Left ventricle myocardium superior (tissue), 1 donor: ENCODE measurements at regions not wholly inside any gene's neighbourhood (a gene's known extent, or its start where the extent isn't known, plus 50 kb on each side); places are given as distances from the start of the nearest gene placed in this dataset.

Experiments
- ATAC-seq: fragments of 200-7000 bp; cut with Tn5 transposase; one replicate; pipeline ENCODE4 v1.9.1; 2020; ENCODE audit warnings: mild to moderate bottlenecking, moderate library complexity
- DNase-seq: peaks from one replicate; pipeline ENCODE4 v3.0.0-alpha.2; 2020
- intact Hi-C: fragments of 100-400 bp; cut with micrococcal nuclease; formaldehyde crosslinking; loops from one replicate; pipeline ENCODE4 v1.11.0; 2022
- donor health status: DM: no; HTN: yes; CAD: no; lungs with severe emphysema.

DNA sequence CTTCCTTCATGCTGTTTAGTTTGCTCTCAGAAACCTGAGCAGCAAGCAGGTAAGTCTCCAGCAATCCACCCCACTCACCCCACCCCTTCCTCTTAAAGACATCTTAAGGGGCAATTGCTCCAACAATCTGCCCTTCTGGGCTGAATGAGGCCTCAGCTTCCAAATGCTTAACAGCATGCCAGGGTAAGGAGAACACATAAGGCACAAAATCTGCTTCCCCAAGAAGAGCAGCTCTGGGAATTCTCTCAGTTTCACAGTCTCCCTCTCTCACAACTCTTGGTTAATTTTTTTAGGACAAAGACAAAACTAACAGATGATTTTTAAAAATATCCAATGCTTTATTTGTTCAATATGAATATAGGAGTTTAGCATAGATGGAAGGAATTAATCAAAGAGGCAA lies 288.9 kb upstream of the CCDC196 start:
- DNase-seq (no peak), ATAC-seq (no peak)
- intact Hi-C loops = no loop called here

DNA sequence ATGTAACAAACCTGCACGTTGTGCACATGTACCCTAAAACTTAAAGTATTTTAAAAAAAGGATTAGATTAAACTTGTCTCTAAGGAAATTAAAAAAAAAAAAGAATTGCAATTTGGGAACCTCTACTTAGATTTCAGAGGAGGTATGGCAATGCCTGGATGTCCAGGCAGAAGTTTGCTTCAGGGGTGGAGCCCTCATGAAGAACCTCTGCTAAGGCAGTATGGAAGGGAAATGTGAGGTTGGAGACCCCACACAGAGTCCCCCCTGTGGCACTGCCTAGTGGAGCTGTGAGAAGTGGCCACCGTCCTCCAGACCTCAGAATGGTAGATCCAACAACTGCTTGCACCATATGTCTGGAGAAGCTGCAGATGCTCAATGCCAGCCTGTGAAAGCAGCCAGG lies 279.6 kb upstream of the CCDC196 start:
- DNase-seq = no peak
- intact Hi-C loops = no loop called here
- no peak for ATAC-seq

DNA sequence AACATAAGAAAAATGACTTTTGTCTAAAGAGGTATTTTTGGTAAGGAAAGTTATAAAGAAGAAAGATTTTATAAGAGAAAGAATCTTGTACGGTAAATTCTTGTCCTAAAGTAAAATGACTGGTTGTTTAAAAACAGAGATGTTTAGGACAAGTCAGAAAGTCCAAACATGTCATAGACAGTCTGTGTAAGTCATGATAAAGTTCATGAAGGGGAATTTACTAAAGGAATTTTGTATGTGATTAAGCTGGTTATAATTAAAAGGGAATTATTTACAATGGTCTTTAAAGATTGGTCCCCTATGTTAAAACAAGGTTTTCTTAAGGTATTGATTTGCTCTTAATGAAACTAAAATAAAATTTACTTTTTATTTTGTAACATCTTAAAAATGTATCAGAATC lies 269.4 kb upstream of the CCDC196 start:
- DNase-seq = no peak
- intact Hi-C loops = no loop called here
- no peak for ATAC-seq

DNA sequence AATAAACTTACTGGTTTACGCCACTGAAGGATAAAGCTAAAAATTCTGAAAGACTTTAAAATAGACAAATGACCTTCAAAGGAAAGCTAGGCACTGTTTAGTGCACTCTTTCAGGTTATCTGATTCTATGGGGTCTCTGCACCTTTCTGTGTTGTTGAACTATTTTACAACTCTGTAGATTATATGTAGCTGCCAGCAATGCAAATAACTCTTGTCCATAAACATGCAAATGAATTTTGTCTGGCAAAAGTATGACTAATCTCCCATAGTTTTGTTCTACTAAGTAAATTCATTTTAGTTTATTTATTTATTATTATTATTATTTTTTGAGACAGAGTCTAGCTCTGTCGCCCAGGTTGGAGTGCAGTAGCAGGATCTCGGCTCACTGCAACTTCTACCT lies 266.3 kb upstream of the CCDC196 start:
- intact Hi-C loops = no loop called here
- DNase-seq (no peak), ATAC-seq (no peak)

DNA sequence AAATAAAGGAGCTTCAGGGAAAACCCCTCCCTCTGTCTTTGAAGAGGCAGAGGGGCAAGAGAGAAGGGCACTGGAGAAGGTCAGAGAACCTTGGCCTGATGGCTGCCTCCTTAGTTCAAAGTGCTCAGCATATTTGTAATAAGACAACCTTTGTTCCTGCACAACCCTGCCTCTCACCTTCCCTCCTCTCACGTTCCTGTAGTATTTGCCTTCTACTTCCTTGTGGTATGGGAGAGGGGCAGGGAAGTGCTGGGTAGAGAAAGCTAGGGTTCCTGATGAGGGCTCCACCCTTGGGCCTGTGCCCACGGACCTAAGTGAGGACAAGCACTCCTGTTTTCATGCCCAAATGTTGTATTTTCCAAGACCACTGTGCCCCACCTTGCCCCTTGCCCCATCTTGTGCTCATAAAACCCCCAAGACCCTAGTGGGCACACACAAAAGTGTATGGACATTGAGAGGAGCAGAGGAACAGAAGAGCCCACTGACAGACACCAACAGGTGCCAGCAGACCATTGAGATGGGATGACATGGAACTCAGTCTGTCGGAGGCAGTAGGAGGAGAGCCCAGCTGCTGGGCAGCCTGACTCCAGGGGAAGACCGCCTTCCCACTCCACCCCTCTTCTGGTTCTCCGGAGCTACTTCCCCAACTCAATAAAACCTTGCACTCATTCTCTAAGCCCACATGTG lies 261.5 kb upstream of the CCDC196 start:
- no peak for DNase-seq
- no peak for ATAC-seq
- intact Hi-C loops = no loop called here

DNA sequence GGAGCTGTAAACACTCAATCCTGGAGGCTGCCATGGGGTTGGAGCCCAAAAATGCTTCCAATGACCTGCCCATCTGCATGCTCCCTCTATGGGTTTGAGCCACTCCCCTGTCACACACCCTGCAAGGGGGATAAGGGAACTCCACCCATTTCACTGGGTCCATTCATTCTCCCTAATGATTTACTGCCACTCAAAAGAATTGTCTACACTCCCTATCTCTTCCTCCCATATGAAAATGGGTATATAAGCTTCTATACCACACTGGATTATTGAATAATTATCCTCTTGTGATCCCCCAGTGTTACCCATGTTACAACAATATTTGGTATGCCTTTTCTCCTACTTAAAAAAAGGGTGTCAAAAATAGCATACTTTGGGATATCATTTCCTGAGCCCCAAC lies 260.8 kb upstream of the CCDC196 start:
- intact Hi-C loops = no loop called here
- no peak for ATAC-seq
- no peak for DNase-seq

DNA sequence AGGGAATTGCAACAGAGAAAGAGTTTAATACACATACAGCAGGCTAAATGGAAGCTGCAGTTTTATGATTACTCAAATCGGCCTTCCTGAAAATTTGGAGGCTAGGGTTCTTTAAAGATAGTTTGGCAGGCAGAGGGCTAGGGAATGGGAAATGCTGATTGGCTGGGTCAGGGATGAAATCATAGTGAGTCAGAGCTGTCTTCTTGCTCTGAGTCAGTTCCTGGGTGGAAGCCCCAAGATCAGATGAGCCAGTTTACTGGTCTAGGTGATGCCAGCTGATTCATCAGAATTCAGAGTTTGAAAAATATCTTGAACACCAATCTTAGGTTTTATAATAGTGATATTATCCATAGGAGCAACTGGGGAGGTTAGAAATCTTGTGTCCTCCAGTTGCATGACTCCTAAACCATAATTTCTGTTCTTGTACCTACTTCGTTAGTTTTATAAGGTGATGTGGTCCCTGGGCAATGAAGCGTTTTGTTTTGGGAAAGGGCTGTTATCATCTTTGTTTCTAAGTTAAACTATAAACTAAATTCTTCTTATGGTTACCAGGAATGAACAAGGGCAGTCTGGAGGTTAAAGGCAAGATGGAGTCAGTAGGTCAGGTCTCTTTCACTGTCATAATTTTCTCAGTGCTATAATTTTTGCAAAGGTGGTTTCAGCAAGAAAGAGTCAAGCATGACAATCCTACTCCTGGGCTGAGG lies 257.8 kb upstream of the CCDC196 start:
- intact Hi-C loops = no loop called here
- ATAC-seq = no peak
- DNase-seq = no peak

DNA sequence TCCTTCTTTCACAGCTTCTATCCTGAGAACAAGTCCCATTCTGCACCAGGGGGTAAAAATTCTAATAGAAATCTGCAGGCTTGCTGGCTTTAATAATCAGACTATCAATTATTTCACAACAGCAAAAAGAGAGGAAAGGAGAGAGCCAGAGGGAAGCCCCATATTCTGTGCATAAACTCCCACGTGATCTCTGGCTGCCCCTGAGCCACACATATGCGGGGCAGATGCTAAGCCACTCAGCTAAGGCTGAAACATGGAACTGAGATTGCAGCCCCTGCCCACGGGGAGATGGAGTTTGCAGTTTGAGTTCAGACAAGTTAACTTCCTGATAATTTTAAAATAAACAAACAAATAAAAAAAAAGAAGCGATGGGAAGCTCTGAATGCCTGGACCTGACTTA lies 254.4 kb upstream of the CCDC196 start:
- DNase-seq (no peak), ATAC-seq (no peak)
- intact Hi-C loops = no loop called here

DNA sequence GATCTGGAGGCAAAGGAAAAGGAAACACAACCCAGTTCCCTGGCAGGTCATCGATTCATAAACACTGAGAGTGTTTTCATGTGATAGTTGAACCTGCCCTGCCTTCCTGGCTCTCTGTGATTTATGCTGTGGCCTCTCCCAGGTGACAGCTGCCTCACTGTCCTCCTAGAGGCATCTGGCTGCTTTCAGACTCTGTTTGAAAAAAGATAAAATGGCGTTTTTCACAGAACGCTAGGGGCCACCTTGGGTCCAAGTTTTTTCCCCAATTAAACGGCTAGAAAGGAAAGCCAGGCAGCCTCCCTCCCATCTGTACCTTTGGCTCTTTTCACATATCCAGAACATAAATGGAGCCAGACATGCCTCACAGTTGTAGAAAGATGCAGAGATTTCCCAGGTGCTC lies 252.6 kb upstream of the CCDC196 start:
- ATAC-seq = no peak
- no peak for DNase-seq
- intact Hi-C loops = no loop called here

DNA sequence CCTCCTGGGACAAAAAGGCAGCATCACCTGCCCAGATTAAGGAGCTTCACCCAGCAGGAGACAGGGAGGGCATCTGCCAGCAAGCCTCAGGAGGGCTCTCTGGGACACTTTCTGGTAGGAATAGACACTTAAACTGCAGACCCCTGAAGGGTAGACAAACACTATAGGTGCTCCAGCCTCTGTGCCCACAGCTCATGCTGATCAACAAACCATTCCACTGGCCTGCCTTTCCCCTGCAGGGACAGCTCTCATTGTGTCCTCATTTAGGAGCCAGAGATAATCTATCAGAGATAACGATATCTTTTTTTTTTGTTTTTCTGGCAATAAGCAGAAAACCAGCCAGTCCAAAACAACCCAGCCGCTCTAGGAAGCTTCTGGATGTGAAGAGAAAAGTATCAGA lies 251.8 kb upstream of the CCDC196 start:
- intact Hi-C loops = no loop called here
- no peak for ATAC-seq

DNA sequence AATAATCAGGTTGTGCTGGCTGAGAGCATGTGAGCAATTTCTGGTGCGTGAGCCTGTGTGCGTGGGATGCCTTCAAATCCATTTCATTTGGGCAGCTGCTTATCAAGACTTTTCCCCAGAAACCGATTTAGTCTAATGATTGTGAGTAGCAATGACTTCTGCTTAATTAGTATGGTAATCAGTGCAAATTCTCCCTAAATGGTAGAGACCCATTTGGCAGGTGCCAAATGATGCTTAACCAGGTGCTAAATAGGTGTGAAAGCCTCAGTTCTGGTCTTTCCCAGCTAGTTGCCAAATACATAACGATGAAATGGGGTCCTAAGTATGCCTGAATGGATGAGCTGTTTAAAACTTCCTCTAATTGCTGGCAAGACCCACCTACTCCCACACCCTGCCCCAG lies 248.4 kb upstream of the CCDC196 start:
- DNase-seq (no peak), ATAC-seq (no peak)
- intact Hi-C loops = no loop called here

More for the DNA sequence above, 251.8 kb upstream of the CCDC196 start:
- DNase-seq = no peak

DNA sequence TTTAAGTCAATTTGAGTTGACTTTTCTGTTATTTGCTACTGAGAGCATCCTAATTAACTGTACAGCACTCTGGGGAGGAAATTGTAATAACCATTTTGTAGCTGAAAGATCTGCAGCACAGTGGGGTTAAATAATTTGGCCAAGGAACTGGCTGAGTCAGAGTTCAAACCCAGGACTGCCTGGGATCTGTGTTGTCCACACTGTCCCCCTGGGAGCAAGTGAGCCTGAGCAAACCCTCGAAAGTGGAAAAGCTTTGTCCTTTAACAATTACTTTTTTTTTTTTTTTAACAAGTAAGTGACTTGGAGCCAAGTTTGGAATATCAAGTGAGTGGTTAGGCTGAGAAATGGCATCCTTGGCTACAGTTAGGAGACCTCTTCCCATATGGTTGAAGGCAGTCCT lies 247.2 kb upstream of the CCDC196 start:
- ATAC-seq = no peak
- no peak for DNase-seq
- intact Hi-C loops = no loop called here

DNA sequence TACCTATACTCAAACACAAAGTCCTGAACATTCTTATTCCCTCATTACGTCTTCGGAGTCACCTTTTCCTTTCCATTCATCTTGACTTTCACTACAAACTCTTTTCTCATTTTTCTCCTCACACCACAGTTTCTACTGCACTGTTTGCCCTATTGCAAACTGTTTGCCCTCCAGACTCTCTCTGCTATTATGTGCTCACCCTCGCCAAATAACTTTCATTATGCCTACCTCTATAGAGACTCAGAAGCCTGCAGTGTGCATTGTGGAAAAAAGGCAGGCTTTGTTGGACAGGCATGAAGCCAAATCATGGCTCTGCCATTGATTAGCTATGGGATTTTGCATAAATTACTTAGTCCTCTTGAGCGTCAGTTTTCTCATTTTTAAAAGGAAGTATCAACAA lies 246.6 kb upstream of the CCDC196 start:
- no peak for DNase-seq
- intact Hi-C loops = no loop called here
- no peak for ATAC-seq

DNA sequence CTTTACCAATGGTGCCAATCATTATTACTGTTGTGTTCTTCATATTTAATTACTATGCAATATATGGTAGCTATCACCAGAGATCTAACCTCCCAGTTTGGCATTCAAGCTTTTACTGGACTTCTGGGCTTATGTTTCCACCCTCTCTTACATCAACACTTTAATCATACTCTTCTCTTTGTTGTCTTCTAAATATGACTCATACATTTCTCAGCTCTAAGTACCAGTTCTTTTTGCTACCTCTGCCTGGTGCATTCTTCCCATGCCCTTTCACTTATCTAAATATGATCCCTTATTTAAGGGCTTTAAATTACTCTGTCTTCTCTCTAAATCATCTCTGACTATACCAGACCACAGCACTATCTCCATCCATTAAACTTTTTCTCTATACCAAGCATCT lies 246.1 kb upstream of the CCDC196 start:
- intact Hi-C loops = loop anchor here (10.0 kb wide), 1 partner anchor 1365 kb away; the partner anchor contains the start of gene SPTB
- ATAC-seq (no peak), DNase-seq (no peak)

DNA sequence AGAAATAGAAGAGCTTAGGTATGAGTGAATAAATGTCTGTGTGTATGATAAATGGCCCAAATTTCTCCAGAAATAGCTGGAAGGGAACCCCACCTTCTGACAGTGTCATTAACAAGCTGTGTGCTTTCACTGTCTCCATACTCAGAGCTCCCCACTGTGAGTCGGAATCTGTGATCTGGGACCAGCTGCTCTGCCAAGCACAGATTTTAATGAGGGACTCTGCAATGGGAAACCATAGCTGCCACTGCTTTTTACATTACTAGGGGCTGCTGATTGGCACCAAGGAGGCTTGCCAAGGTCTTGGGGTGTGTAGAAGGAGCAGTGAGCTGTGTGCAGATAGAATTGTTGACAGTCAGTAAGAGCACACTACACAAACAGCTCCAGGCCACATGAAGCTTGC lies 244.2 kb upstream of the CCDC196 start:
- no peak for ATAC-seq

DNA sequence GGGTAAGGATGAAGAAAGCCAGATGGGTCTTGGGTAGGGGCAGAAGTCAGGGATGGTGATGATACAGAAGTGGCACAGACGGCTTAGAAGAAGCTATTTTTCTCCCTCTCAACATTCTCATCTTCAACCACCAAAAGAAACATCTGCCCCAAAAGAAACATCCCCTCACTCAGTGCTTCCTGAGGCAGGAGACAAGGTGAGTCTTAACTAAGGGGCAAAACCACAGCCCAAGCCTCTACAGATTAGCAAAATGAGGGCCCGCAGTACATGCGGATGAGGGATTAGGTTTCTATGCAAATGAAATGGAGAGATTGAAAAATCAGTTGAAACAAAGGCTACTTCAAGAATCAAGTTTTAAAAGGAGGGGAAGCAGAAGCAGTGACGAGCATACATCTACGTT lies 241.3 kb upstream of the CCDC196 start:
- intact Hi-C loops = loop anchor here (10.0 kb wide), 1 partner anchor 1370 kb away; the partner anchor contains the start of gene SPTB

More for the DNA sequence above, 244.2 kb upstream of the CCDC196 start:
- intact Hi-C loops = loop anchor here (10.0 kb wide), 1 partner anchor 1367 kb away; the partner anchor contains the start of gene SPTB
- DNase-seq = no peak

DNA sequence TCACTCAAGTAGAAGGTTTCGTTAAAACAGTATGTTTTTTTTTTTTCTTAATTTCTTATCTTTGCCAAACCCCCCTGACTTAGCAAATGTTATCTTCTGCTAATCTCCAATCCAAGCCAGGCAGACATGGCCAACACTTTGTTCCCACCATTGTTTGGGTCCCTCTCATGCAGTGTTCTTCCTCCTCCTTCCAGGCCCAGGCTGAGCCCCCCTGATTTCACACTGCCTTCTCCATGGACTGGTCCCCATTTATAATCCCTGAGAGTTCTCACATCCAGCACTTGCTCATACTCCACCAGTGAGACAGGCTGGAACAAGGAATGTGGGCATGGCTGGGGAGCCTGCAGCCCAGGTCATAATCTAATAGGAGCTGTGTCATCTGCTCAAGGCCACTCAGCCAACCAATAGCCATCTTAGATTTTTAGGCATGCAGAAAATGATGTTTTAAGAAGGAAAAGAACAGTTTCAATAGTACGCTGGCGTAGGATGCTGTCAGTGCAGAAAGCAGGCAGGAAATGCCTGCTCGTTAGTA lies 238.4 kb upstream of the CCDC196 start:
- ATAC-seq (no peak), DNase-seq (no peak)
- intact Hi-C loops = loop anchor here (10.0 kb wide), 1 partner anchor 1373 kb away; the partner anchor contains the start of gene SPTB

More for the DNA sequence above, 241.3 kb upstream of the CCDC196 start:
- ATAC-seq (no peak), DNase-seq (no peak)

DNA sequence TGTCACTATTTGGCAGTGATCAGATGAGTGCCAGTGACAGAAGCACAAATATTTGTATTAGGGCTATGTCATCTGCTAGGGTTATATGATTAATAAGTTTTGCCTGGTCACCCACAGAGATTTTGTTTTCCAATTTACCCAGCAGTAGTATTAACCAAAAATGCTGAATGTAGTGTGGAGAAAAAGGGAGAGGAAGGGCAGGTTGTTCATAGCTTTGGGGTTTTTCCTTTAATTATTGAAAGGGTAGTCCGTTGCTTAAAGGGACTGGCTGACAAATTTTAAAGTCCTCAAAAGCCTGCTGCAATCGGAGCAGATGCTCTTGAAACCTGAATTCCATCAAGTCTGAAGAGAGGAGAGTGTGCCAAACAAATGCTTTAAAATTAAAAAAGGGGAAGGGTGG lies 237.9 kb upstream of the CCDC196 start:
- no peak for DNase-seq
- intact Hi-C loops = loop anchor here (10.0 kb wide), 1 partner anchor 1373 kb away; the partner anchor contains the start of gene SPTB
- no peak for ATAC-seq

DNA sequence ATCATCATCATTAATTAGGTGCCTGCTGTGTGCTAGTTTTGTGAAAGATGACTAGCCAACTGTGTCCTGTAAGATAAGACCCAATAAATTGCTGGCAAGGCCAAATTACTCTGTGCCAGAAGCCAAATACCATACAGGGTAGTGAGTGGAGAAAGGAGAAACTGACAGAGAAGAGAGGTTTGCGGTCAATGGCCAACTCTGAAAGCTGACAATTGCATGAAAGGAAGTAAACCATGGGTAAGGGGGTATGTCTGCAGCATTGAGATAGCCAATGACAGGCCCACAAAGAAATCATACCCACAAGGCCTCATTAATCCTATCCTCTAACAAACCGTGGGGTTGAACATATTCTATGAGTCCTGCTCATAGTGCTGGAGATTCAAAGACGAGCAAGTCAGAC lies 236.6 kb upstream of the CCDC196 start:
- ATAC-seq (no peak), DNase-seq (no peak)
- intact Hi-C loops = loop anchor here (10.0 kb wide), 1 partner anchor 1375 kb away; the partner anchor contains the start of gene SPTB

DNA sequence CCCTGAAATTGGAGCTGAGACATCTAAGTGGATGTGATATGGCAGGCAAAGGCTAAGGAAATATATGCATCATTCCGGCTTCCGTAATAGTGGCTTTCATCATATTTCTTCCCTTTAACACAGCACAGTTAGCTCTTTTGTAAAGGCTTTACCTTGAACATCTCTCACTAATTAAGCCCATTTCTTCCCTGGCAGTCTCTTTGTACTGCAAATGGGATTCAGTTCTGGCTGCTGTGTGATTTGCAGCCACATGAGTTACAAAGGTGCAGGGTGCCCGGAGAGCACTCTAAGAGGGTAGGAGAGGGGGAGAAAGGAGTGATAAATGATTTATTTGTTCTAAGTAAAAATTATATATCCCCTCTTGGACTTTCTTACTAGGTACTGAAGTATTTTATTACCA lies 232.1 kb upstream of the CCDC196 start:
- ATAC-seq (no peak), DNase-seq (no peak)
- intact Hi-C loops = no loop called here
